GM23338 (cell line): ENCODE measurements at regions not wholly inside any gene's neighbourhood (a gene's known extent, or its start where the extent isn't known, plus 50 kb on each side); places are given as distances from the start of the nearest gene placed in this dataset.

ENCODE experiments used
- ATAC-seq: fragments of 200-7000 bp; cut with Tn5 transposase; 3 replicates; pipeline ENCODE4 v1.9.1; 2020
- DNase-seq: peaks from one replicate; pipeline ENCODE4 v3.0.0-alpha.2; 2015; ENCODE audit warnings: low spot score
- H2AFZ ChIP-seq: fragments of 200-600 bp; sonication (generic); 2 replicates; pipeline ENCODE4 v1.8.0; 2016; ENCODE audit warnings: antibody characterized with exemption, mild to moderate bottlenecking, moderate library complexity
- H3F3A ChIP-seq: fragments of 200-600 bp; sonication (generic); replicated peaks from 2 replicates; pipeline ENCODE4 v1.8.0; 2017; ENCODE audit warnings: antibody characterized with exemption, mixed run types, low read depth
- H3K27ac ChIP-seq: fragments of 200-600 bp; sonication (generic); 2 replicates; pipeline ENCODE4 v1.6.1; 2016; ENCODE audit warnings: low read depth
- H3K27me3 ChIP-seq: fragments of 200-600 bp; sonication (generic); 2 replicates; pipeline ENCODE4 v1.8.0; 2016; ENCODE audit warnings: mild to moderate bottlenecking, mixed run types, moderate library complexity; ENCODE audit not compliant: insufficient read depth
- H3K36me3 ChIP-seq: fragments of 200-600 bp; sonication (generic); 2 replicates; pipeline ENCODE4 v1.8.0; 2016; ENCODE audit warnings: mild to moderate bottlenecking; ENCODE audit not compliant: insufficient read depth
- H3K4me1 ChIP-seq: fragments of 200-600 bp; sonication (generic); 2 replicates; pipeline ENCODE4 v1.8.0; 2016; ENCODE audit warnings: mild to moderate bottlenecking, moderate library complexity; ENCODE audit not compliant: insufficient read depth
- H3K4me2 ChIP-seq: fragments of 200-600 bp; sonication (generic); 2 replicates; pipeline ENCODE4 v1.7.1; 2017; ENCODE audit warnings: mixed run types
- H3K4me3 ChIP-seq: fragments of 200-600 bp; sonication (generic); 2 replicates; pipeline ENCODE4 v1.6.1; 2016; ENCODE audit warnings: mixed run types
- H3K79me2 ChIP-seq: fragments of 200-600 bp; sonication (generic); replicated peaks from 2 replicates; pipeline ENCODE4 v1.8.0; 2017; ENCODE audit warnings: mild to moderate bottlenecking; ENCODE audit not compliant: insufficient read depth
- H3K9me2 ChIP-seq: fragments of 200-600 bp; sonication (generic); 2 replicates; pipeline ENCODE4 v1.8.0; 2017; ENCODE audit not compliant: insufficient read depth
- H4K20me1 ChIP-seq: fragments of 200-600 bp; sonication (generic); replicated peaks from 2 replicates; pipeline ENCODE4 v1.8.0; 2017; ENCODE audit warnings: mild to moderate bottlenecking; ENCODE audit not compliant: insufficient read depth
- H3K27ac Mint-ChIP-seq: 2 replicates; pipeline ENCODE4 v1.8.0; 2020; ENCODE audit warnings: inconsistent platforms, mild to moderate bottlenecking, moderate library complexity, mixed read lengths
- H3K27me3 Mint-ChIP-seq: 3 replicates; pipeline ENCODE4 v1.8.0; 2022; ENCODE audit warnings: low read depth, mild to moderate bottlenecking, moderate library complexity, mixed read lengths, inconsistent platforms; ENCODE audit not compliant: insufficient read depth, poor library complexity
- H3K36me3 Mint-ChIP-seq: 3 replicates; pipeline ENCODE4 v1.8.0; 2021; ENCODE audit warnings: low read depth, mild to moderate bottlenecking, inconsistent platforms, moderate library complexity, mixed read lengths
- H3K4me1 Mint-ChIP-seq: 3 replicates; pipeline ENCODE4 v1.8.0; 2020; ENCODE audit warnings: mild to moderate bottlenecking, inconsistent platforms, mixed read lengths
- H3K4me3 Mint-ChIP-seq: 3 replicates; pipeline ENCODE4 v1.8.0; 2021; ENCODE audit warnings: moderate library complexity, mild to moderate bottlenecking, inconsistent platforms, mixed read lengths
- H3K9me3 Mint-ChIP-seq: 3 replicates; pipeline ENCODE4 v1.8.0; 2020; ENCODE audit warnings: moderate library complexity, mild to moderate bottlenecking, inconsistent platforms, mixed read lengths
- CREB1 ChIP-seq: fragments of 250-450 bp; sonication (Bioruptor Pico); IDR thresholded peaks from 2 replicates; pipeline ENCODE4 v1.5.0; 2020; ENCODE audit warnings: low read depth, mild to moderate bottlenecking, moderate library complexity
- CTCF ChIP-seq, 2 experiments: fragments of 200-600 bp in 1 of 2; sonication (generic) in 1 of 2; conservative IDR thresholded peaks; 2 replicates each; pipeline versions ENCODE4 v1.5.1 to v1.6.1; 2016 to 2017; ENCODE audit warnings: antibody characterized with exemption in 2 of 2, low read depth in 2 of 2, mild to moderate bottlenecking in 2 of 2, moderate library complexity in 1 of 2
- ETS1 ChIP-seq: IDR thresholded peaks from 2 replicates; pipeline ENCODE4 v1.6.1; 2016; ENCODE audit warnings: antibody characterized with exemption
- EZH2 ChIP-seq: fragments of 200-600 bp; sonication (generic); IDR thresholded peaks from one replicate; pipeline ENCODE4 v1.8.0; 2017; ENCODE audit warnings: antibody characterized with exemption, mild to moderate bottlenecking, low read depth; ENCODE audit not compliant: unreplicated experiment
- EZH2phosphoT487 ChIP-seq: fragments of 200-600 bp; sonication (generic); IDR thresholded peaks from one replicate; pipeline ENCODE4 v1.8.1; 2018; ENCODE audit warnings: antibody characterized with exemption; ENCODE audit not compliant: unreplicated experiment
- JUNB ChIP-seq: IDR thresholded peaks from one replicate; pipeline ENCODE4 v1.6.1; 2016; ENCODE audit warnings: antibody characterized with exemption; ENCODE audit not compliant: unreplicated experiment
- NANOG ChIP-seq: IDR thresholded peaks from 2 replicates; pipeline ENCODE4 v1.6.1; 2016; ENCODE audit warnings: antibody characterized with exemption, borderline replicate concordance
- STAT1 ChIP-seq: IDR thresholded peaks from one replicate; pipeline ENCODE4 v1.6.1; 2016; ENCODE audit warnings: antibody characterized with exemption; ENCODE audit not compliant: unreplicated experiment
- ZNF114 ChIP-seq: fragments of 250-450 bp; sonication (Bioruptor Pico); IDR thresholded peaks from 2 replicates; pipeline ENCODE4 v1.5.0; 2020; ENCODE audit warnings: mild to moderate bottlenecking, moderate library complexity
- ZNF331 ChIP-seq: fragments of 250-450 bp; sonication (Bioruptor Pico); IDR thresholded peaks from 2 replicates; pipeline ENCODE4 v1.5.0; 2020; ENCODE audit warnings: low read depth, mild to moderate bottlenecking, moderate library complexity
- ZNF462 ChIP-seq: fragments of 250-450 bp; sonication (Bioruptor Pico); IDR thresholded peaks from 2 replicates; pipeline ENCODE4 v1.5.0; 2020; ENCODE audit warnings: mild to moderate bottlenecking, moderate library complexity

GRCh38 chr18:51569153-51569552 is 371.7 kb upstream of the MEX3C start:
- Histone ChIP-seq H3K9me2 (0 out of 2 replicates have a peak, but pooled peaks cover 2% of the 10 kb centered on the region), H3K4me3 (no peak overlapping the region), H3K36me3 (no peaks in the 10 kb centered on the region), H3F3A (no peaks in the 10 kb centered on the region), H3K79me2 (no peaks in the 10 kb centered on the region), H3K4me2 (no peak overlapping the region), H3K27ac (no peak overlapping the region), H4K20me1 (no peaks in the 10 kb centered on the region), H3K4me1 (peaks cover 5% of the 10 kb centered on the region; the same call in 1 of the 2 replicates), H3K27me3 (no peaks in the 10 kb centered on the region), H2AFZ (no peak overlapping the region)
- Mint-ChIP-seq H3K36me3 (no peaks in the 10 kb centered on the region), H3K9me3 (peaks cover 2% of the 10 kb centered on the region; the same call in 1 of the 3 replicates), H3K27ac (no peak overlapping the region), H3K4me1 (peaks cover 14% of the 10 kb centered on the region), H3K27me3 (no peaks in the 10 kb centered on the region), H3K4me3 (no peak overlapping the region)
- TF ChIP-seq JUNB (no peak), NANOG (no peak), ZNF114 (no peak), ZNF331 (no peak), ETS1 (no peak), STAT1 (no peak), CREB1 (CRISPR knock-in tag) (no peak), EZH2 (no peak), CTCF (conservative IDR thresholded peaks at IDR 0.05; ENCODE audit: low read depth in 2 of 2) (no peak), EZH2phosphoT487 (no peak), ZNF462 (CRISPR knock-in tag) (no peak)
- no peak for DNase-seq
- ATAC-seq, result no peak
